GM12892 (cell line): ENCODE measurements at regions not wholly inside any gene's neighbourhood (a gene's known extent, or its start where the extent isn't known, plus 50 kb on each side); places are given as distances from the start of the nearest gene placed in this dataset.

Experiments
- DNase-seq: peaks from one replicate; pipeline ENCODE4 v3.0.0; 2011; ENCODE audit not compliant: insufficient read length
- FAIRE-seq: peaks from 2 replicates; lab custom pipeline; 2011; peaks lifted over from hg19 to GRCh38; lab: Jason Lieb, UNC
- POLR2A ChIP-seq: IDR thresholded peaks from 2 replicates; pipeline ENCODE4 v1.6.1; 2011; ENCODE audit warnings: low read depth, low read length, control low read depth
- POLR2AphosphoS5 ChIP-seq: IDR thresholded peaks from 2 replicates; pipeline ENCODE4 v1.6.1; 2011; ENCODE audit warnings: low read depth, low read length, control low read depth
- TAF1 ChIP-seq: IDR thresholded peaks from 2 replicates; pipeline ENCODE4 v1.6.1; 2011; ENCODE audit warnings: low read depth, mild to moderate bottlenecking, control low read depth, low read length, borderline replicate concordance

GRCh38 chr5:160479220-160479619, 57.6 kb downstream of the PTTG1 start:
- TF ChIP-seq POLR2A: no peak
- TF ChIP-seq POLR2AphosphoS5: no peak; the same call in 1 of the 2 replicates
- no peak for TF ChIP-seq TAF1

GRCh38 chr5:160479926-160480325, 58.3 kb downstream of the PTTG1 start:
- TF ChIP-seq POLR2A (no peak), POLR2AphosphoS5 (0 out of 2 replicates have a peak, but pooled peaks have one; percentile 15)
- FAIRE-seq: no peak
- no peak for DNase-seq

More at GRCh38 chr5:160479220-160479619, 57.6 kb downstream of the PTTG1 start:
- DNase-seq: no peak
- FAIRE-seq: no peak

GRCh38 chr5:160480652-160481051, 59.0 kb downstream of the PTTG1 start:
- TF ChIP-seq POLR2AphosphoS5 (no peak), POLR2A (no peak), TAF1 (no peak)
- FAIRE-seq: no peak

DNA sequence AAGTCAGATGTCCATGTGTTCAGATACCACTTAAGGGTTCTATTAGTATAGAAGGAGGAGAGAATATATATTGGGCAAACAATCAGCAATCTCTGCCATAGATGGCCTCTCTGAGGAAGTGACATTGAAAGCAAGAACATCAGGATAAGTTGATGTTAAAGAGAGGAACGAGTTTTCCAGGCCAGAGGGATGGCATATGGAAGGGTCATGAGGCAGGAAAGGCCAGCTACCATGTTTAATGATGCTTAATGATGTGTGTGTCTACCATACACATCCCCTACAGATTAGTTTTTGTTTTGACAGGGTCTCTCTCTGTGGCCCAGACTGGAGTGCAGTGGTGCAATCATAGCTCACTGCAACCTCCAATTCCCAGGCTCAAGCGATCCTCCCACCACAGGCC, 63.0 kb downstream of the PTTG1 start:
- TF ChIP-seq POLR2A (no peak), TAF1 (no peak), POLR2AphosphoS5 (no peak)

More at GRCh38 chr5:160480652-160481051, 59.0 kb downstream of the PTTG1 start:
- DNase-seq: no peak

DNA sequence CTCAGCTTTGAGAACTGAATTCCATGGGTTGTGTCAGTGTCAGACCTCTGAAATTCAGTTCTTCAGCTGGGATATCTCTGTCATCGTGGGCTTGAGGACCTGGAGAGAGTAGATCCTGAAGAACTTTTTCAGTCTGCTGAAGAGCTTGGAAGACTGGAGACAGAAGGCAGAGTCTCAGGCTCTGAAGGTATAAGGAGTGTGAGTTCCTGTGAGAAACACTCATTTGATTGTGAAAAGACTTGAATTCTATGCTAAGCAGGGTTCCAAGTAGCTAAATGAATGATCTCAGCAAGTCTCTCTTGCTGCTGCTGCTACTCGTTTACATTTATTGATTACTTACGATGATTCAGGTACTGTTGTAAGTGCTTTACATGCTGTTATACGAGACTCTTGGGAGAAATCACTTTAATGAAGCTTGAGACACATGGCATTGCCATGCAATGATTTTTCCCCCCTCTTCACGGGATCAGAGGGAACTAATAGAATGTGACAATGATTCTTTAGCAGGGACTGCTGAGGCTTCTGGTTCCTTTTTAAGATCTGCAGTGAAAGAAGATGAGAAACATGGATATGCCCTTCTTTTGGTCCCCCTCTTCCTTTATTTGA, 63.8 kb downstream of the PTTG1 start:
- FAIRE-seq (no peak), DNase-seq (no peak)
- TF ChIP-seq POLR2A: no peak
- no peak for TF ChIP-seq POLR2AphosphoS5
- no peak for TF ChIP-seq TAF1

More for the DNA sequence above, 63.0 kb downstream of the PTTG1 start:
- peak; percentile 50 for FAIRE-seq
- no peak for DNase-seq

DNA sequence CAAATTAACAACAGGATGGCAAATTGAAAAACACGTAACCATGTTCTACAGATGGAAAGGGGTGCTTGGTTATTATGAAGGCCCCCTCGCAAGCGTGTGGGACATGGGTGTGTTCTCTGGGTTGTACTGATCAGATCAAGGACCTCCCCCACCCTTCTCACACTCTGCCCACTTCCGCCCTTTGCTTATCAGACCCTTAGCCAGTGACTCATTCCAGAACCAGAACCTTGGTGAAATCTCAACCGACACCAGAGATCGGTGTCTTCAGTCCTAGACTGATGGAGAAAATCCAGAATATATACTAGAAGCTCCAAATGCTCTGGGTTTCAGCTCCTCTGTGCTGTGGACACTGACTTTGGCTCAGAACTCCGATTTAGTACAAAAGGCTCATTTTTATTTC, 64.9 kb downstream of the PTTG1 start:
- TF ChIP-seq TAF1 (no peak), POLR2A (no peak), POLR2AphosphoS5 (no peak)
- FAIRE-seq (peak; percentile 74), DNase-seq (no peak)

GRCh38 chr5:160488394-160489325, 67.0 kb downstream of the PTTG1 start:
- DNase-seq (no peak), FAIRE-seq (no peak)
- TF ChIP-seq TAF1 (no peak), POLR2AphosphoS5 (no peak), POLR2A (no peak)

DNA sequence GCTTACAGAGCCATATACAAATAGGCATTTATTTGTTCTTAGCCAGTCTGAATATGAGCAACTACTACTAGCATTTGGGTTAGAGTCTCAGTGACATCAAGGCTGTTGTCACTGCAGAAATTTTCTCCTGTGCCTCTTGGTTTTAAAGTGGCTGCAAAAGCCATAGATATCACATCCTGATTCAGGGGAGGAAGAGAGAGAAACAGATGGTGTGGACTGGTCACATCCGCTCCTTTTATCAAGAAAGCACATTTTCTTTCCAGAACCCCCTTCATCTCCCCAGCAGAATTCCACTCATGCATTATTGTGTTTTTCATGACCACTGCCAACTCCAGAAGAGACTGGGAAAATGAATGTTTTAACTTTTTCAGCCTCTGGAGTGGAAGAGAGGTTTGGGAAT, 69.8 kb downstream of the PTTG1 start:
- DNase-seq (no peak), FAIRE-seq (no peak)
- no peak for TF ChIP-seq POLR2AphosphoS5
- TF ChIP-seq POLR2A: no peak
- no peak for TF ChIP-seq TAF1

- TF ChIP-seq POLR2A (no peak), POLR2AphosphoS5 (no peak), TAF1 (no peak)
- no peak for FAIRE-seq
- no peak for DNase-seq
These were observed 70.9 kb downstream of the PTTG1 start for GRCh38 chr5:160492565-160492964.

- FAIRE-seq (no peak), DNase-seq (no peak)
- no peak for TF ChIP-seq POLR2AphosphoS5
- no peak for TF ChIP-seq TAF1
- no peak for TF ChIP-seq POLR2A
These were observed 72.2 kb downstream of the PTTG1 start for GRCh38 chr5:160493806-160494338.

GRCh38 chr5:160494451-160494850, 72.8 kb downstream of the PTTG1 start:
- TF ChIP-seq POLR2AphosphoS5: no peak
- TF ChIP-seq TAF1: no peak
- no peak for TF ChIP-seq POLR2A
- DNase-seq (no peak), FAIRE-seq (no peak)

GRCh38 chr5:160496334-160496733, 74.7 kb downstream of the PTTG1 start:
- DNase-seq (no peak), FAIRE-seq (peak; percentile 56)
- TF ChIP-seq TAF1: no peak
- no peak for TF ChIP-seq POLR2AphosphoS5
- TF ChIP-seq POLR2A: no peak
